ENCODE measurements at regions not wholly inside any gene's neighbourhood (a gene's known extent, or its start where the extent isn't known, plus 50 kb on each side); places are given as distances from the start of the nearest gene placed in this dataset.

GRCh38 chr18:47758000-47758399 lies 172.5 kb downstream of the SMAD2 start:
- Mint-ChIP-seq H3K36me3 (peaks cover 0 to 21% (median 0%) of the 10 kb centered on the region in 3 donors), H3K4me3 (no peak overlapping the region), H3K9me3 (peaks cover 6 to 19% (median 11%) of the 10 kb centered on the region in 5 donors), H3K27me3 (peaks cover 20 to 57% of the 10 kb centered on the region in 2 donors), H3K27ac (no peak overlapping the region), H3K4me1 (peaks cover 0 to 6% (median 5%) of the 10 kb centered on the region in 3 donors)
- H3K36me3 ChIP-seq (ENCODE audit: insufficient read depth, low read length) = no peaks in the 10 kb centered on the region
- ChIA-PET POLR2A (no interaction called here), CTCF (no interaction called here)
- H3K27ac ChIP-seq (ENCODE audit: low read depth, low read length) = no peak overlapping the region
- H3K4me1 ChIP-seq (ENCODE audit: insufficient read depth, low read length) = no peaks in the 10 kb centered on the region
- H3K9me3 ChIP-seq (ENCODE audit: low read length) = no peaks in the 10 kb centered on the region
- H3K4me3 ChIP-seq (ENCODE audit: low read length) = no peak overlapping the region
- DNase-seq = no peak
- no peaks in the 10 kb centered on the region for H3K27me3 ChIP-seq (ENCODE audit: insufficient read depth, low read length, poor library complexity, severe bottlenecking)

- DNase-seq = peak in 3 of 5 donors; percentile 10 to 20 (median 12)
- ChIA-PET CTCF (interaction anchor here (1.2 to 1.3 kb wide), 2 partner anchors 11 to 18 kb away, joined by 3 read pairs; no protein-coding TSS in a partner anchor), POLR2A (no interaction called here)
- Mint-ChIP-seq H3K36me3 (peaks cover 0 to 21% (median 0%) of the 10 kb centered on the region in 3 donors), H3K9me3 (peaks cover 6 to 19% (median 11%) of the 10 kb centered on the region in 5 donors), H3K4me3 (no peak overlapping the region), H3K27ac (no peak overlapping the region), H3K4me1 (peaks cover 0 to 6% (median 5%) of the 10 kb centered on the region in 3 donors), H3K27me3 (peaks cover 20 to 50% of the 10 kb centered on the region in 2 donors)
- Histone ChIP-seq H3K4me3 (ENCODE audit: low read length) (no peak overlapping the region), H3K9me3 (ENCODE audit: low read length) (no peaks in the 10 kb centered on the region), H3K4me1 (ENCODE audit: insufficient read depth, low read length) (no peaks in the 10 kb centered on the region), H3K27me3 (ENCODE audit: insufficient read depth, low read length, poor library complexity, severe bottlenecking) (no peaks in the 10 kb centered on the region), H3K36me3 (ENCODE audit: insufficient read depth, low read length) (no peaks in the 10 kb centered on the region), H3K27ac (ENCODE audit: low read depth, low read length) (no peak overlapping the region)
These were observed 174.0 kb downstream of the SMAD2 start for GRCh38 chr18:47756364-47757016.

GRCh38 chr18:47755102-47755456 lies 175.4 kb downstream of the SMAD2 start:
- no peak for DNase-seq
- no peaks in the 10 kb centered on the region for H3K27me3 ChIP-seq (ENCODE audit: insufficient read depth, low read length, poor library complexity, severe bottlenecking)
- no peaks in the 10 kb centered on the region for H3K4me1 ChIP-seq (ENCODE audit: insufficient read depth, low read length)
- ChIA-PET CTCF (interaction anchor here (0.9 to 2.2 kb wide), 3 partner anchors 10 to 13 kb away, joined by 3 to 7 read pairs (median 3); no protein-coding TSS in a partner anchor), POLR2A (no interaction called here)
- Mint-ChIP-seq H3K27ac (no peak overlapping the region), H3K4me1 (peaks cover 0 to 6% (median 5%) of the 10 kb centered on the region in 3 donors), H3K27me3 (peaks cover 13 to 37% of the 10 kb centered on the region in 2 donors), H3K36me3 (peaks cover 0 to 13% (median 0%) of the 10 kb centered on the region in 3 donors), H3K9me3 (peaks cover 0 to 14% (median 4%) of the 10 kb centered on the region in 5 donors), H3K4me3 (no peak overlapping the region)
- no peak overlapping the region for H3K4me3 ChIP-seq (ENCODE audit: low read length)
- H3K36me3 ChIP-seq (ENCODE audit: insufficient read depth, low read length) = no peaks in the 10 kb centered on the region
- H3K9me3 ChIP-seq (ENCODE audit: low read length) = no peaks in the 10 kb centered on the region
- no peak overlapping the region for H3K27ac ChIP-seq (ENCODE audit: low read depth, low read length)

GRCh38 chr18:47754311-47755101 lies 176.0 kb downstream of the SMAD2 start:
- H3K27ac ChIP-seq (ENCODE audit: low read depth, low read length) = no peak overlapping the region
- H3K9me3 ChIP-seq (ENCODE audit: low read length) = no peaks in the 10 kb centered on the region
- ChIA-PET POLR2A (no interaction called here), CTCF (interaction anchor here (0.9 to 2.2 kb wide), 2 partner anchors 10 kb away, joined by 3 to 7 read pairs; no protein-coding TSS in a partner anchor)
- Mint-ChIP-seq H3K36me3 (peaks cover 0 to 10% (median 0%) of the 10 kb centered on the region in 3 donors), H3K27me3 (peaks cover 10 to 32% of the 10 kb centered on the region in 2 donors), H3K9me3 (peaks cover 0 to 8% (median 2%) of the 10 kb centered on the region in 5 donors), H3K4me1 (peaks cover 2 to 9% (median 8%) of the 10 kb centered on the region in 3 donors), H3K4me3 (no peak overlapping the region), H3K27ac (no peak overlapping the region)
- DNase-seq = peak in 4 of 5 donors; percentile 14 to 54 (median 34)
- no peaks in the 10 kb centered on the region for H3K36me3 ChIP-seq (ENCODE audit: insufficient read depth, low read length)
- peaks cover under 1% of the 10 kb centered on the region for H3K4me1 ChIP-seq (ENCODE audit: insufficient read depth, low read length)
- no peak overlapping the region for H3K4me3 ChIP-seq (ENCODE audit: low read length)
- no peaks in the 10 kb centered on the region for H3K27me3 ChIP-seq (ENCODE audit: insufficient read depth, low read length, poor library complexity, severe bottlenecking)

- H3K27me3 ChIP-seq (ENCODE audit: insufficient read depth, low read length, poor library complexity, severe bottlenecking) = peaks cover 7% of the 10 kb centered on the region
- H3K4me3 ChIP-seq (ENCODE audit: low read length) = no peak overlapping the region
- H3K4me1 ChIP-seq (ENCODE audit: insufficient read depth, low read length) = peaks cover 7% of the 10 kb centered on the region
- POLR2A ChIA-PET = no interaction called here
- no peaks in the 10 kb centered on the region for H3K9me3 ChIP-seq (ENCODE audit: low read length)
- CTCF ChIA-PET = no interaction called here
- DNase-seq = no peak
- Mint-ChIP-seq H3K27me3 (peaks cover 9 to 27% of the 10 kb centered on the region in 2 donors), H3K36me3 (no peaks in the 10 kb centered on the region), H3K4me1 (peaks cover 6 to 13% (median 12%) of the 10 kb centered on the region in 3 donors), H3K9me3 (no peaks in the 10 kb centered on the region), H3K27ac (no peak overlapping the region), H3K4me3 (no peak overlapping the region)
- H3K27ac ChIP-seq (ENCODE audit: low read depth, low read length) = no peak overlapping the region
- H3K36me3 ChIP-seq (ENCODE audit: insufficient read depth, low read length) = no peaks in the 10 kb centered on the region
These were observed 177.4 kb downstream of the SMAD2 start for GRCh38 chr18:47752796-47753645.

GRCh38 chr18:47750889-47751423 lies 179.5 kb downstream of the SMAD2 start:
- Histone ChIP-seq H3K9me3 (ENCODE audit: low read length) (no peaks in the 10 kb centered on the region), H3K4me1 (ENCODE audit: insufficient read depth, low read length) (peaks cover 7% of the 10 kb centered on the region), H3K4me3 (ENCODE audit: low read length) (no peak overlapping the region), H3K36me3 (ENCODE audit: insufficient read depth, low read length) (no peaks in the 10 kb centered on the region), H3K27ac (ENCODE audit: low read depth, low read length) (no peak overlapping the region), H3K27me3 (ENCODE audit: insufficient read depth, low read length, poor library complexity, severe bottlenecking) (peaks cover 7% of the 10 kb centered on the region)
- POLR2A ChIA-PET = no interaction called here
- Mint-ChIP-seq H3K36me3 (no peaks in the 10 kb centered on the region), H3K9me3 (no peaks in the 10 kb centered on the region), H3K4me1 (peaks cover 6 to 12% (median 10%) of the 10 kb centered on the region in 3 donors), H3K4me3 (no peak overlapping the region), H3K27me3 (peaks cover 5 to 20% of the 10 kb centered on the region in 2 donors), H3K27ac (no peak overlapping the region)
- CTCF ChIA-PET = interaction anchor here (1.5 kb wide), 1 partner anchor 9 kb away, joined by 5 read pairs; no protein-coding TSS in a partner anchor
- no peak for DNase-seq

GRCh38 chr18:47749600-47749973 lies 180.9 kb downstream of the SMAD2 start:
- no peaks in the 10 kb centered on the region for H3K36me3 ChIP-seq (ENCODE audit: insufficient read depth, low read length)
- H3K27ac ChIP-seq (ENCODE audit: low read depth, low read length) = no peak overlapping the region
- no peak overlapping the region for H3K4me3 ChIP-seq (ENCODE audit: low read length)
- Mint-ChIP-seq H3K4me1 (peaks cover 6 to 10% (median 9%) of the 10 kb centered on the region in 3 donors), H3K36me3 (no peaks in the 10 kb centered on the region), H3K9me3 (no peaks in the 10 kb centered on the region), H3K4me3 (peak overlapping the region in 1 of 7 donors; percentile 28), H3K27ac (peak overlapping the region in 3 of 8 donors; percentile 43 to 66 (median 60)), H3K27me3 (peaks cover 6 to 12% of the 10 kb centered on the region in 2 donors)
- POLR2A ChIA-PET = no interaction called here
- no peaks in the 10 kb centered on the region for H3K9me3 ChIP-seq (ENCODE audit: low read length)
- CTCF ChIA-PET = interaction anchor here (1.0 to 1.3 kb wide), 4 partner anchors 11 to 648 kb away, joined by 3 to 9 read pairs (median 4); no protein-coding TSS in a partner anchor
- peaks cover 7% of the 10 kb centered on the region for H3K4me1 ChIP-seq (ENCODE audit: insufficient read depth, low read length)
- DNase-seq = no peak
- peaks cover 7% of the 10 kb centered on the region for H3K27me3 ChIP-seq (ENCODE audit: insufficient read depth, low read length, poor library complexity, severe bottlenecking)

All from CD8-positive, alpha-beta memory T cell (primary cell).